ENCODE measurements at regions not wholly inside any gene's neighbourhood (a gene's known extent, or its start where the extent isn't known, plus 50 kb on each side); places are given as distances from the start of the nearest gene placed in this dataset.
"Not testable (repeated sequence)": the region's sequence is repeated elsewhere in the genome, so short reads cannot be mapped to it uniquely, and the experiment has no call there.

GRCh38 chr4:129261584-129261983 is 165.6 kb downstream of the C4orf33 start:
- no peak for DNase-seq

GRCh38 chr4:129264008-129264657 is 168.2 kb downstream of the C4orf33 start:
- DNase-seq: no peak

- DNase-seq: no peak
These were observed 182.9 kb downstream of the C4orf33 start for GRCh38 chr4:129278868-129279267.

- DNase-seq: no peak
These were observed 186.3 kb downstream of the C4orf33 start for GRCh38 chr4:129282293-129282692.

- not testable (repeated sequence) for DNase-seq
These were observed 196.2 kb downstream of the C4orf33 start for GRCh38 chr4:129292194-129292593.

GRCh38 chr4:129314781-129315180 is 218.8 kb downstream of the C4orf33 start:
- DNase-seq: no peak

GRCh38 chr4:129322920-129323319 is 227.0 kb downstream of the C4orf33 start:
- DNase-seq: no peak

- no peak for DNase-seq
These were observed 227.7 kb downstream of the C4orf33 start for GRCh38 chr4:129323658-129324057.

- DNase-seq: no peak
These were observed 230.9 kb downstream of the C4orf33 start for GRCh38 chr4:129326571-129327460.

GRCh38 chr4:129327637-129328036 is 231.7 kb downstream of the C4orf33 start:
- DNase-seq: no peak

- no peak for DNase-seq
These were observed 232.2 kb downstream of the C4orf33 start for GRCh38 chr4:129328162-129328561.

GRCh38 chr4:129334136-129334535 is 238.2 kb downstream of the C4orf33 start:
- no peak for DNase-seq

- no peak for DNase-seq
These were observed 239.3 kb downstream of the C4orf33 start for GRCh38 chr4:129335276-129335675.

GRCh38 chr4:129335818-129336217 is 239.9 kb downstream of the C4orf33 start:
- no peak for DNase-seq

- no peak for DNase-seq
These were observed 240.7 kb downstream of the C4orf33 start for GRCh38 chr4:129336457-129337227.

- DNase-seq: no peak
These were observed 241.3 kb downstream of the C4orf33 start for GRCh38 chr4:129337228-129337620.

- no peak for DNase-seq
These were observed 247.0 kb downstream of the C4orf33 start for GRCh38 chr4:129342819-129343408.

- no peak for DNase-seq
These were observed 248.1 kb downstream of the C4orf33 start for GRCh38 chr4:129344058-129344457.

- DNase-seq: no peak
These were observed 249.7 kb downstream of the C4orf33 start for GRCh38 chr4:129345609-129346008.

- no peak for DNase-seq
These were observed 250.1 kb downstream of the C4orf33 start for GRCh38 chr4:129346036-129346435.

GRCh38 chr4:129346734-129347133 is 250.8 kb downstream of the C4orf33 start:
- DNase-seq: no peak

GRCh38 chr4:129350834-129351721 is 255.1 kb downstream of the C4orf33 start:
- DNase-seq: no peak
